Parathyroid adenoma (tissue), 2 donors: ENCODE measurements at regions not wholly inside any gene's neighbourhood (a gene's known extent, or its start where the extent isn't known, plus 50 kb on each side); places are given as distances from the start of the nearest gene placed in this dataset.

Experiments
- H2AFZ ChIP-seq: fragments of 300-600 bp; sonication (generic); one replicate; pipeline ENCODE4 v1.7.0; 2017; ENCODE audit warnings: antibody characterized with exemption, mild to moderate bottlenecking
- H3K27ac ChIP-seq: fragments of 300-600 bp; sonication (generic); one replicate; pipeline ENCODE4 v1.7.0; 2017
- H3K27me3 ChIP-seq: fragments of 300-600 bp; sonication (generic); one replicate; pipeline ENCODE4 v1.7.0; 2017; ENCODE audit warnings: low read length; ENCODE audit not compliant: control insufficient read depth, insufficient read depth
- H3K36me3 ChIP-seq: fragments of 300-600 bp; sonication (generic); one replicate; pipeline ENCODE4 v1.7.0; 2017; ENCODE audit warnings: low read length; ENCODE audit not compliant: control insufficient read depth, insufficient read depth
- H3K4me1 ChIP-seq: fragments of 300-600 bp; sonication (generic); one replicate; pipeline ENCODE4 v1.7.0; 2017; ENCODE audit warnings: control low read depth
- H3K4me2 ChIP-seq: fragments of 300-600 bp; sonication (generic); one replicate; pipeline ENCODE4 v1.7.0; 2017; ENCODE audit warnings: low read length
- H3K4me3 ChIP-seq: fragments of 300-600 bp; sonication (generic); one replicate; pipeline ENCODE4 v1.7.0; 2017; ENCODE audit warnings: low read depth, low read length
- H3K79me2 ChIP-seq: fragments of 300-600 bp; sonication (generic); one replicate; pipeline ENCODE4 v1.7.0; 2017; ENCODE audit warnings: control low read depth
- H3K9ac ChIP-seq: fragments of 300-600 bp; sonication (generic); one replicate; pipeline ENCODE4 v1.7.0; 2017; ENCODE audit warnings: mild to moderate bottlenecking
- H3K9me3 ChIP-seq: fragments of 300-600 bp; sonication (generic); one replicate; pipeline ENCODE4 v1.7.0; 2017; ENCODE audit warnings: low read length; ENCODE audit not compliant: control insufficient read depth
- CTCF ChIP-seq: fragments of 300-600 bp; sonication (generic); IDR thresholded peaks from one replicate; pipeline ENCODE4 v1.7.0; 2017; ENCODE audit warnings: antibody characterized with exemption, mild to moderate bottlenecking
- donor health status: primary hyperparathyroidism.

- Histone ChIP-seq H3K27me3 (no peaks in the 10 kb centered on the region), H3K79me2 (no peaks in the 10 kb centered on the region), H3K36me3 (no peaks in the 10 kb centered on the region), H3K4me3 (no peak overlapping the region), H3K9ac (no peak overlapping the region), H3K4me2 (no peak overlapping the region), H3K9me3 (no peaks in the 10 kb centered on the region), H3K4me1 (no peaks in the 10 kb centered on the region), H2AFZ (no peak overlapping the region), H3K27ac (no peak overlapping the region)
- no peak for TF ChIP-seq CTCF
Measured at GRCh38 chr6:1075880-1076279, 236.0 kb upstream of the FOXQ1 start.

DNA sequence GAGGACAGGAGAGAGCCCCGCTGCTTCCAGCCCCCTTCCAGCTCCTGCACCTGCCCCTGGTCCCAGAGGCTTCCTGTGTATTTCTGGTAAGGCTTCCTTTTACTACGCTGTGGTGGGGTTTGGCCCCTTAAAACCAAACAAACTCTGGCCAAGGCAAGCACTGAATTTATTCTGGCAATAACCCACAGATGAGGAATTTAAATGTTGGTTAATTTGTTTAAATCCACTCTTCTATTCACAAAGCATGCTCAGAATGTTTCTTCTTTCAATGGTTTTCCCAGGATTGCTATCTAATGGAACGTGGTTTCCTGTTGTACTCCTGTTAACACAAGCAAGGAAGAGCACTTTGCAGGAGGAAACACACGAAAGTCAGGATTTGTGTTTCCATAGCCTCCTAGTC is 236.5 kb upstream of the FOXQ1 start:
- H3K4me3 ChIP-seq = no peak overlapping the region
- H3K27ac ChIP-seq = no peak overlapping the region
- H3K9ac ChIP-seq = no peak overlapping the region
- H3K36me3 ChIP-seq = no peaks in the 10 kb centered on the region
- H3K4me2 ChIP-seq = no peak overlapping the region
- no peak overlapping the region for H2AFZ ChIP-seq
- H3K4me1 ChIP-seq = no peaks in the 10 kb centered on the region
- no peaks in the 10 kb centered on the region for H3K9me3 ChIP-seq
- no peaks in the 10 kb centered on the region for H3K27me3 ChIP-seq
- no peaks in the 10 kb centered on the region for H3K79me2 ChIP-seq
- TF ChIP-seq CTCF = no peak

- Histone ChIP-seq H3K36me3 (no peaks in the 10 kb centered on the region), H3K9ac (no peak overlapping the region), H3K4me2 (no peak overlapping the region), H2AFZ (no peak overlapping the region), H3K4me1 (no peaks in the 10 kb centered on the region), H3K4me3 (no peak overlapping the region), H3K27ac (no peak overlapping the region), H3K27me3 (no peaks in the 10 kb centered on the region), H3K9me3 (no peaks in the 10 kb centered on the region), H3K79me2 (no peaks in the 10 kb centered on the region)
- no peak for TF ChIP-seq CTCF
Measured at GRCh38 chr6:1070085-1070521, 241.8 kb upstream of the FOXQ1 start.

DNA sequence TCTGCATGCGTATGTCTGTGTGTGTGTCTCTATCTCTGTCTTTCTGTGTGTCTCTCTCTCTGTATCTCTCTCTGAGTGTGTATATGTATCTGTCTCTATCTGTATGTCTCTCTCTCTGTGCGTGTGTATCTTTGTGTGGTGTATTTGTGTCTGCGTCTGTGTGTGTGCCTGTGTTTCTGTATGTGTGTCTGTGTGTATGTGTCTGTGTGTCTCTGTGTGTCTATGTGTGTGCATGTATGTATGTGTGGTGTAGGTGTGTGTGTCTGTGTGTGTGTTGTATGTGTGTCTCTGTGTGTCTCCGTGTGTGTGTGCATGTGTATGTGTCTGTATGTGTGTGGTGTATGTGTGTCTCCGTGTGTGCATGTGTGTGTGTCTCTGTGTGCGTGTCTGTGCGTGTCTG is 243.0 kb upstream of the FOXQ1 start:
- no peaks in the 10 kb centered on the region for H3K9me3 ChIP-seq

More for the DNA sequence above, 243.0 kb upstream of the FOXQ1 start:
- Histone ChIP-seq H3K9ac (no peak overlapping the region), H3K4me2 (no peak overlapping the region), H3K27me3 (no peaks in the 10 kb centered on the region), H3K79me2 (no peaks in the 10 kb centered on the region), H3K27ac (no peak overlapping the region), H2AFZ (no peak overlapping the region), H3K36me3 (no peaks in the 10 kb centered on the region), H3K4me3 (no peak overlapping the region), H3K4me1 (no peaks in the 10 kb centered on the region)
- TF ChIP-seq CTCF = no peak
